A549 (cell line): ENCODE measurements at regions not wholly inside any gene's neighbourhood (a gene's known extent, or its start where the extent isn't known, plus 50 kb on each side); places are given as distances from the start of the nearest gene placed in this dataset.
"Not testable (repeated sequence)": the region's sequence is repeated elsewhere in the genome, so short reads cannot be mapped to it uniquely, and the experiment has no call there.

Source experiments
- ATAC-seq, 2 experiments: fragments of 200-7000 bp in 1 of 2; fragments of >200 bp in 1 of 2; cut with Nextera tagmentation in 1 of 2; cut with Tn5 transposase in 1 of 2; 3 replicates each; pipeline versions ENCODE4 v1.8.0 to v1.9.1; 2018 to 2020; ENCODE audit warnings: mild to moderate bottlenecking in 1 of 2, moderate library complexity in 1 of 2
- CTCF ChIA-PET: fragments of 300-600 bp; sonication (Branson Sonifier 250); formaldehyde crosslinking; extraction: SDS; loops from one replicate; lab custom pipeline; 2021; ENCODE audit warnings: antibody characterized with exemption, inconsistent platforms; lab: Yijun Ruan, JAX
- POLR2A ChIA-PET: fragments of 350-600 bp; formaldehyde crosslinking; extraction: SDS; loops from one replicate; lab custom pipeline; 2021; ENCODE audit warnings: antibody characterized with exemption, inconsistent platforms; lab: Yijun Ruan, JAX
- DNase-seq, 2 experiments: peaks; one replicate each; pipeline versions ENCODE4 v3.0.0 to v3.0.0-alpha.2; 2011 to 2016; ENCODE audit warnings: low read depth in 1 of 2, low spot score in 1 of 2
- FAIRE-seq: peaks from 2 replicates; lab custom pipeline; 2011; peaks lifted over from hg19 to GRCh38; lab: Jason Lieb, UNC
- H3K27ac ChIP-seq, 2 experiments: fragments of >200 bp; sonication (Bioruptor Twin); formaldehyde crosslinking; 3 replicates each; pipeline ENCODE4 v1.5.1; 2016 to 2017
- H3K4me1 ChIP-seq: fragments of >200 bp; sonication (Bioruptor Twin); formaldehyde crosslinking; 3 replicates; pipeline ENCODE4 v1.6.1; 2016
- H3K4me2 ChIP-seq: fragments of >200 bp; sonication (Bioruptor Twin); formaldehyde crosslinking; 3 replicates; pipeline ENCODE4 v1.6.1; 2016
- H3K4me3 ChIP-seq: fragments of >200 bp; sonication (Bioruptor Twin); formaldehyde crosslinking; 3 replicates; pipeline ENCODE4 v1.5.1; 2016
- H3K9me3 ChIP-seq: fragments of >200 bp; sonication (Bioruptor Twin); formaldehyde crosslinking; 3 replicates; pipeline ENCODE4 v1.6.1; 2016
- ATOH8 ChIP-seq: fragments of 250-450 bp; sonication (Bioruptor Pico); IDR thresholded peaks from 2 replicates; pipeline ENCODE4 v1.5.0; 2020; ENCODE audit warnings: low read depth, mild to moderate bottlenecking, moderate library complexity
- CTCF ChIP-seq: fragments of >200 bp; sonication (Bioruptor Twin); formaldehyde crosslinking; IDR thresholded peaks from 3 replicates; pipeline ENCODE4 v1.5.1; 2016
- FOSB ChIP-seq: fragments of 250-450 bp; sonication (Bioruptor Pico); IDR thresholded peaks from 2 replicates; pipeline ENCODE4 v1.5.0; 2020; ENCODE audit warnings: mild to moderate bottlenecking, moderate library complexity
- GATA3 ChIP-seq: IDR thresholded peaks from 2 replicates; pipeline ENCODE4 v1.6.1; 2012; ENCODE audit warnings: borderline replicate concordance
- HOXA7 ChIP-seq: fragments of 250-450 bp; sonication (Bioruptor Pico); IDR thresholded peaks from 2 replicates; pipeline ENCODE4 v1.5.0; 2020; ENCODE audit warnings: mild to moderate bottlenecking, moderate library complexity
- JUNB ChIP-seq: fragments of >200 bp; sonication (Bioruptor Twin); formaldehyde crosslinking; IDR thresholded peaks from 2 replicates; pipeline ENCODE4 v1.6.1; 2016
- MYC ChIP-seq: IDR thresholded peaks from 2 replicates; pipeline ENCODE4 v1.6.1; 2012; ENCODE audit warnings: mild to moderate bottlenecking, inconsistent platforms, low read length, improper control_type of control experiment, borderline replicate concordance
- PHF8 ChIP-seq: fragments of 200-600 bp; sonication (generic); IDR thresholded peaks from 2 replicates; pipeline ENCODE4 v1.6.1; 2016; ENCODE audit warnings: low read depth, mild to moderate bottlenecking, antibody characterized with exemption, moderate library complexity, borderline replicate concordance
- POLR2A ChIP-seq: IDR thresholded peaks from 2 replicates; pipeline ENCODE4 v1.6.1; 2012; ENCODE audit warnings: mild to moderate bottlenecking, low read length
- POLR2AphosphoS2 ChIP-seq: conservative IDR thresholded peaks from 2 replicates; pipeline ENCODE4 v1.6.1; 2012; ENCODE audit warnings: low read length, improper control_type of control experiment, inconsistent platforms
- RAD21 ChIP-seq, 2 experiments: fragments of >200 bp in 1 of 2; sonication (Bioruptor Twin) in 1 of 2; formaldehyde crosslinking in 1 of 2; IDR thresholded peaks in 1 of 2; conservative IDR thresholded peaks in 1 of 2; 2 replicates in 1 of 2; 3 replicates in 1 of 2; pipeline ENCODE4 v1.6.1; 2012 to 2018; ENCODE audit warnings: inconsistent platforms in 1 of 2
- RNF2 ChIP-seq: fragments of 200-600 bp; sonication (generic); IDR thresholded peaks from 2 replicates; pipeline ENCODE4 v1.6.1; 2016; ENCODE audit warnings: low read depth, mild to moderate bottlenecking, antibody characterized with exemption, moderate library complexity, borderline replicate concordance
- SMC3 ChIP-seq: fragments of >200 bp; sonication (Bioruptor Twin); formaldehyde crosslinking; IDR thresholded peaks from 3 replicates; pipeline ENCODE4 v1.6.1; 2018; ENCODE audit warnings: inconsistent platforms
- TFCP2L1 ChIP-seq: fragments of 250-450 bp; sonication (Bioruptor Pico); IDR thresholded peaks from 2 replicates; pipeline ENCODE4 v1.5.0; 2021; ENCODE audit warnings: mild to moderate bottlenecking
- ZFP36 ChIP-seq: fragments of 450-650 bp; IDR thresholded peaks from 2 replicates; pipeline ENCODE4 v1.6.1; 2014; ENCODE audit warnings: borderline replicate concordance; ENCODE audit not compliant: partially characterized antibody
- ZSCAN20 ChIP-seq: fragments of 250-450 bp; sonication (Bioruptor Pico); IDR thresholded peaks from 2 replicates; pipeline ENCODE4 v1.8.0; 2022; ENCODE audit warnings: mild to moderate bottlenecking, moderate library complexity
- WGBS: methylation state at CpG from one replicate; pipeline ENCODE4 v1.1.6; 2017; ENCODE audit errors: missing lambda C conversion rate; 5-methylcytosine and 5-hydroxymethylcytosine counted together
- TF ChIP-seq, protein P1 (sequence below): IDR thresholded peaks from 2 replicates; pipeline ENCODE4 v1.6.1; 2012

- Histone ChIP-seq H3K9me3 (peaks cover 29% of the 10 kb centered on the region), H3K4me2 (no peak overlapping the region), H3K4me3 (no peak overlapping the region), H3K27ac (no peak overlapping the region), H3K4me1 (no peaks in the 10 kb centered on the region)
- ATAC-seq (no peak), DNase-seq (no peak), FAIRE-seq (no peak)
- POLR2A ChIA-PET: no interaction called here
- CTCF ChIA-PET: no interaction called here
- no peak for TF ChIP-seq GATA3
- no peak for TF ChIP-seq ATOH8 (CRISPR knock-in tag)
- TF ChIP-seq POLR2A: no peak
- TF ChIP-seq JUNB: no peak
These were observed 428.4 kb downstream of the CSNK1G3 start for GRCh38 chr5:123940416-123940815.

DNA sequence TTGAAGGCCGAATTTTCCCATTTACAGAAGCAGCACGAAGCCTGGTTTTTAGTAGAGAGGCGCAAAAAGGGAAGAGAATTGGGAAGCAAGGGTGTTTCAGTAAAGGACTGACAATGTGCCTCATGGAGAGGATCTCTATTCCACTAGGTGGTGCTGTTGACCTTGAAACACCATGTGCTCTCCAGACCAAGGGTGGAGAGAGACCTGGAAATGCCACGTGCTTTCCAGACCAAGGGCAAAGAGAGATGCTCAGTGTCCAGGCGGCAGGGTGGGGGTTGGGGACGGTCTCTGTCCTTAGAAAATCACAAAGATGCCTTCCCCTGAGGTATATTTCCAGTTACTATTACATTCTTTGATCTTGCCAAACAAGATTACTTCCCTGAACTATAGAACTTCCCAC is 425.3 kb downstream of the CSNK1G3 start:
- CTCF ChIA-PET: no interaction called here
- Histone ChIP-seq H3K4me3 (no peak overlapping the region), H3K4me1 (no peaks in the 10 kb centered on the region), H3K4me2 (no peak overlapping the region)
- peak in 1 of 2 experiments; percentile 71 for DNase-seq
- no peak for TF ChIP-seq TFCP2L1
- TF ChIP-seq PHF8: no peak
- peak; percentile 63 to 81 for TF ChIP-seq RAD21 (conservative IDR thresholded peaks at IDR 0.05 in 1 of 2, IDR thresholded peaks at IDR 0.05 in 1 of 2)
- TF ChIP-seq MYC: peak; percentile 34; the same call in 1 of the 2 replicates
- TF ChIP-seq SMC3: peak; percentile 46; the same call in 2 of the 3 replicates
- TF ChIP-seq CTCF: peak; percentile 31; the same call in 1 of the 3 replicates
- no peak for TF ChIP-seq ZSCAN20
- TF ChIP-seq, protein P1, sequence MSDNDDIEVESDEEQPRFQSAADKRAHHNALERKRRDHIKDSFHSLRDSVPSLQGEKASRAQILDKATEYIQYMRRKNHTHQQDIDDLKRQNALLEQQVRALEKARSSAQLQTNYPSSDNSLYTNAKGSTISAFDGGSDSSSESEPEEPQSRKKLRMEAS: peak; percentile 88
- TF ChIP-seq FOSB (CRISPR knock-in tag): no peak
- no peak for TF ChIP-seq POLR2AphosphoS2
- TF ChIP-seq, all 56 proteins: peak for 5
- H3K9me3 ChIP-seq: peaks cover 29% of the 10 kb centered on the region
- POLR2A ChIA-PET: no interaction called here
- H3K27ac ChIP-seq: no peak overlapping the region
- FAIRE-seq: no peak
- ATAC-seq: peak in 1 of 2 experiments; percentile 82; a peak in 3 of 6 replicates
- 22% methylated on average over 6 of the region's 6 CpGs for WGBS

GRCh38 chr5:123936548-123936947 is 424.6 kb downstream of the CSNK1G3 start:
- FAIRE-seq: no peak
- Histone ChIP-seq H3K9me3 (peaks cover 29% of the 10 kb centered on the region), H3K4me2 (no peak overlapping the region)
- no peak for TF ChIP-seq ZFP36
- TF ChIP-seq HOXA7 (CRISPR knock-in tag): no peak
- TF ChIP-seq JUNB: no peak
- TF ChIP-seq RAD21 (conservative IDR thresholded peaks at IDR 0.05 in 1 of 2, IDR thresholded peaks at IDR 0.05 in 1 of 2): no peak
- no peak for TF ChIP-seq MYC
- no peak for TF ChIP-seq RNF2
- TF ChIP-seq, all 56 proteins: peak for 0
- no peaks in the 10 kb centered on the region for H3K4me1 ChIP-seq
- no peak overlapping the region for H3K4me3 ChIP-seq
- DNase-seq (no peak), ATAC-seq (no peak)
- H3K27ac ChIP-seq: no peak overlapping the region
- ChIA-PET CTCF (no interaction called here), POLR2A (no interaction called here)
- 77% methylated on average over 4 of the region's 4 CpGs for WGBS

- FAIRE-seq, POLR2A ChIA-PET, H3K4me1 ChIP-seq, H3K4me3 ChIP-seq, DNase-seq, ATAC-seq, H3K27ac ChIP-seq, CTCF ChIA-PET, H3K4me2 ChIP-seq: not testable (repeated sequence)
- WGBS: 6% methylated on average over 6 of the region's 7 CpGs
- peaks cover 21% of the 10 kb centered on the region; the same call in 2 of the 3 replicates for H3K9me3 ChIP-seq
These were observed 421.8 kb downstream of the CSNK1G3 start for GRCh38 chr5:123933812-123934211.
